ENCODE measurements at regions not wholly inside any gene's neighbourhood (a gene's known extent, or its start where the extent isn't known, plus 50 kb on each side); places are given as distances from the start of the nearest gene placed in this dataset.

GRCh38 chr5:2565147-2565546 is 186.3 kb downstream of the IRX2 start:
- TF ChIP-seq POLR2A (IDR thresholded peaks at IDR 0.05; ENCODE audit: low read length) (no peak), GATA1 (IDR thresholded peaks at IDR 0.05; ENCODE audit: low read depth, low read length) (no peak)
